ENCODE measurements at regions not wholly inside any gene's neighbourhood (a gene's known extent, or its start where the extent isn't known, plus 50 kb on each side); places are given as distances from the start of the nearest gene placed in this dataset.

DNA sequence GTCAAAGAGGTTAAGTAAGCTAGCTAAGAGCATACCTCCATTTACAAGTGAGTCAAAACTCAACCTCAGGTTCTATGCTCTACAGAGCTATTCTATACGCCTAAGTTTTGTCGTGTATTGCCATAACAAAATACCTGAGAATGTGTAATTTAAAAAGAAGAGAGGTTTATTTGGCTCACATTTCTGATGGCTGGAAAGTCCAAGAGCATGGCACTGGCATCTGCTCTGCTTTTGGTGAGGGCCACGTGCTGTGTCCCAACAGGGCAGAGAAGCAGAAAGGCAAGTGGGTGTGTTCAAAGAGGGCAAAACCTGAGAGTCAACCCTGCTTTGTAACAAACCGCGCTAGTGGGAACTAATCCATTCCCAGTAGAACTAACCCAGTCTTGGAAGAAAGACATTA, 60.9 kb upstream of the POU2F1 start:
- TF ChIP-seq, protein P1, sequence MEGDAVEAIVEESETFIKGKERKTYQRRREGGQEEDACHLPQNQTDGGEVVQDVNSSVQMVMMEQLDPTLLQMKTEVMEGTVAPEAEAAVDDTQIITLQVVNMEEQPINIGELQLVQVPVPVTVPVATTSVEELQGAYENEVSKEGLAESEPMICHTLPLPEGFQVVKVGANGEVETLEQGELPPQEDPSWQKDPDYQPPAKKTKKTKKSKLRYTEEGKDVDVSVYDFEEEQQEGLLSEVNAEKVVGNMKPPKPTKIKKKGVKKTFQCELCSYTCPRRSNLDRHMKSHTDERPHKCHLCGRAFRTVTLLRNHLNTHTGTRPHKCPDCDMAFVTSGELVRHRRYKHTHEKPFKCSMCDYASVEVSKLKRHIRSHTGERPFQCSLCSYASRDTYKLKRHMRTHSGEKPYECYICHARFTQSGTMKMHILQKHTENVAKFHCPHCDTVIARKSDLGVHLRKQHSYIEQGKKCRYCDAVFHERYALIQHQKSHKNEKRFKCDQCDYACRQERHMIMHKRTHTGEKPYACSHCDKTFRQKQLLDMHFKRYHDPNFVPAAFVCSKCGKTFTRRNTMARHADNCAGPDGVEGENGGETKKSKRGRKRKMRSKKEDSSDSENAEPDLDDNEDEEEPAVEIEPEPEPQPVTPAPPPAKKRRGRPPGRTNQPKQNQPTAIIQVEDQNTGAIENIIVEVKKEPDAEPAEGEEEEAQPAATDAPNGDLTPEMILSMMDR (IDR thresholded peaks at IDR 0.05) = no peak
- TF ChIP-seq EZH2phosphoT487 (IDR thresholded peaks at IDR 0.05) = no peak

Data from neural progenitor cell (in vitro differentiated cells).